BLaER1 (cell line): ENCODE measurements at regions not wholly inside any gene's neighbourhood (a gene's known extent, or its start where the extent isn't known, plus 50 kb on each side); places are given as distances from the start of the nearest gene placed in this dataset.

Experiments
- H3K27ac ChIP-seq: shearing (Covaris generic); formaldehyde crosslinking; 2 replicates; pipeline ENCODE4 v1.8.1; 2022
- H3K27me3 ChIP-seq: shearing (Covaris generic); formaldehyde crosslinking; 2 replicates; pipeline ENCODE4 v1.8.1; 2022
- H3K36me3 ChIP-seq: shearing (Covaris generic); formaldehyde crosslinking; 2 replicates; pipeline ENCODE4 v1.8.1; 2022
- H3K4me1 ChIP-seq: shearing (Covaris generic); formaldehyde crosslinking; 2 replicates; pipeline ENCODE4 v1.8.1; 2022
- H3K4me2 ChIP-seq: shearing (Covaris generic); formaldehyde crosslinking; 2 replicates; pipeline ENCODE4 v1.8.1; 2022
- H3K4me3 ChIP-seq: shearing (Covaris generic); formaldehyde crosslinking; 2 replicates; pipeline ENCODE4 v1.8.1; 2022
- H3K9ac ChIP-seq: shearing (Covaris generic); formaldehyde crosslinking; 2 replicates; pipeline ENCODE4 v1.8.1; 2022
- H3K9me3 ChIP-seq: shearing (Covaris generic); formaldehyde crosslinking; 2 replicates; pipeline ENCODE4 v1.8.1; 2022
- H4K20me1 ChIP-seq: shearing (Covaris generic); formaldehyde crosslinking; 2 replicates; pipeline ENCODE4 v1.8.1; 2022
- Cebpa-rat ChIP-seq: shearing (Covaris generic); IDR thresholded peaks from 2 replicates; pipeline ENCODE4 v1.8.1; 2022

- H3K27me3 ChIP-seq: no peaks in the 10 kb centered on the region
Measured at GRCh38 chr13:75092143-75092542, 389.8 kb downstream of the TBC1D4 start.

GRCh38 chr13:75091718-75092117, 390.3 kb downstream of the TBC1D4 start:
- Histone ChIP-seq H3K4me1 (no peaks in the 10 kb centered on the region), H3K9ac (no peak overlapping the region), H3K9me3 (no peaks in the 10 kb centered on the region), H3K4me2 (no peak overlapping the region), H3K4me3 (no peak overlapping the region), H3K27me3 (no peaks in the 10 kb centered on the region), H3K36me3 (no peaks in the 10 kb centered on the region), H4K20me1 (no peaks in the 10 kb centered on the region), H3K27ac (no peak overlapping the region)
- no peak for TF ChIP-seq Cebpa-rat

More at GRCh38 chr13:75092143-75092542, 389.8 kb downstream of the TBC1D4 start:
- H3K36me3 ChIP-seq: no peaks in the 10 kb centered on the region
- TF ChIP-seq Cebpa-rat: no peak
- H3K4me1 ChIP-seq: no peaks in the 10 kb centered on the region
- no peak overlapping the region for H3K4me3 ChIP-seq
- H3K9ac ChIP-seq: no peak overlapping the region
- no peak overlapping the region for H3K27ac ChIP-seq
- no peaks in the 10 kb centered on the region for H3K9me3 ChIP-seq
- H3K4me2 ChIP-seq: no peak overlapping the region
- H4K20me1 ChIP-seq: no peaks in the 10 kb centered on the region

DNA sequence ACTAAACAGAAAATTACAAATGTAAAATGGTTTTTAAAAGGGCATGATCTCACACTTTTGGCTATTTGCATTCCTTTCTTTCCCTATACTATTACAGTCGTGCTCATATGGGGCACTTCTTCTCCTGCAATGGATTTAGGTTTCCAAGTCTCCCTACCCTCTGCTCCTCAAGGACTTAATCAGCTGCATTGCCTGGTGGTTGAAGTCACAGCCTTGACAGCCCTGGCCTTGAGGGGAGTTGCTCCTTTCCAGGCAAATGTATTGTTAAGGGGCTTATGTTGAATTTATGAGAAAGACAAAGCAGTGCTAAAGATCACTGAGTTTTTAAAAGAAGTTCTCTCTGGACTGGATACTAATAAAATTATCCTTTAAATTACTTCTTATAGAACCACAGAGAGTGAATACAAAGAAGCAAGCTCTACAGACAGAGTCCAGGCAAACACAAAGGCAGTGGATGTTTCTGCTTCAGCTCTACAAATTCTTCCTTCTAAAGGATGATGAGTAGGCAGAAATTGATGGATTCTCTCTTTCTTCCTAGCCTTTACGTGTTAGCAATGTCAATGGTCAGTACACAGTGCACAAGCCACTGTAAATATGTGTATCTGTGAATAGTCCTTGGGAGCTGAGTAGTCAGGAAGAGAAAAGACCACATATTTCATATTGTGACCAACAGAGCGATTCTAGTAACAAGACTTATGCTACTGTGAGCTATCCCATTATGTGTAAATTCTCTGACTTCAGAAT, 390.9 kb downstream of the TBC1D4 start:
- no peak overlapping the region for H3K4me3 ChIP-seq
- no peak overlapping the region for H3K4me2 ChIP-seq
- no peaks in the 10 kb centered on the region for H3K4me1 ChIP-seq
- H3K9me3 ChIP-seq: no peaks in the 10 kb centered on the region
- H4K20me1 ChIP-seq: no peaks in the 10 kb centered on the region
- H3K36me3 ChIP-seq: no peaks in the 10 kb centered on the region
- TF ChIP-seq Cebpa-rat: no peak
- no peaks in the 10 kb centered on the region for H3K27me3 ChIP-seq
- no peak overlapping the region for H3K27ac ChIP-seq
- no peak overlapping the region for H3K9ac ChIP-seq

- Histone ChIP-seq H3K4me1 (no peaks in the 10 kb centered on the region), H3K27me3 (no peaks in the 10 kb centered on the region), H4K20me1 (no peaks in the 10 kb centered on the region), H3K36me3 (no peaks in the 10 kb centered on the region), H3K9ac (no peak overlapping the region), H3K27ac (no peak overlapping the region), H3K4me3 (no peak overlapping the region), H3K4me2 (no peak overlapping the region), H3K9me3 (no peaks in the 10 kb centered on the region)
- no peak for TF ChIP-seq Cebpa-rat
Measured at GRCh38 chr13:75088915-75089314, 393.1 kb downstream of the TBC1D4 start.

- no peak for TF ChIP-seq Cebpa-rat
- Histone ChIP-seq H3K4me3 (no peak overlapping the region), H3K27ac (no peak overlapping the region), H3K4me2 (no peak overlapping the region), H3K9me3 (no peaks in the 10 kb centered on the region), H3K9ac (no peak overlapping the region), H3K4me1 (no peaks in the 10 kb centered on the region), H3K36me3 (no peaks in the 10 kb centered on the region), H3K27me3 (no peaks in the 10 kb centered on the region), H4K20me1 (no peaks in the 10 kb centered on the region)
Measured at GRCh38 chr13:75079226-75079625, 402.7 kb downstream of the TBC1D4 start.

GRCh38 chr13:75076476-75076875, 405.5 kb downstream of the TBC1D4 start:
- Histone ChIP-seq H3K4me2 (no peak overlapping the region), H3K9ac (no peak overlapping the region)

GRCh38 chr13:75073786-75074185, 408.2 kb downstream of the TBC1D4 start:
- H3K27ac ChIP-seq: no peak overlapping the region
- no peaks in the 10 kb centered on the region for H4K20me1 ChIP-seq
- no peak for TF ChIP-seq Cebpa-rat
- no peak overlapping the region for H3K4me2 ChIP-seq
- H3K27me3 ChIP-seq: no peaks in the 10 kb centered on the region
- H3K36me3 ChIP-seq: no peaks in the 10 kb centered on the region
- H3K9me3 ChIP-seq: no peaks in the 10 kb centered on the region
- H3K4me3 ChIP-seq: no peak overlapping the region
- no peaks in the 10 kb centered on the region for H3K4me1 ChIP-seq
- no peak overlapping the region for H3K9ac ChIP-seq

More at GRCh38 chr13:75076476-75076875, 405.5 kb downstream of the TBC1D4 start:
- no peaks in the 10 kb centered on the region for H3K9me3 ChIP-seq
- no peaks in the 10 kb centered on the region for H3K27me3 ChIP-seq
- H4K20me1 ChIP-seq: no peaks in the 10 kb centered on the region
- no peak overlapping the region for H3K4me3 ChIP-seq
- TF ChIP-seq Cebpa-rat: no peak
- no peak overlapping the region for H3K27ac ChIP-seq
- H3K36me3 ChIP-seq: no peaks in the 10 kb centered on the region
- no peaks in the 10 kb centered on the region for H3K4me1 ChIP-seq

- Histone ChIP-seq H3K27ac (no peak overlapping the region), H3K36me3 (no peaks in the 10 kb centered on the region), H3K4me1 (no peaks in the 10 kb centered on the region), H3K4me2 (no peak overlapping the region), H4K20me1 (no peaks in the 10 kb centered on the region), H3K4me3 (no peak overlapping the region), H3K27me3 (no peaks in the 10 kb centered on the region), H3K9ac (no peak overlapping the region), H3K9me3 (no peaks in the 10 kb centered on the region)
- no peak for TF ChIP-seq Cebpa-rat
Measured at GRCh38 chr13:75072891-75073290, 409.1 kb downstream of the TBC1D4 start.

- TF ChIP-seq Cebpa-rat: no peak
- Histone ChIP-seq H3K9me3 (no peaks in the 10 kb centered on the region), H4K20me1 (no peaks in the 10 kb centered on the region), H3K9ac (no peak overlapping the region), H3K4me2 (no peak overlapping the region), H3K4me3 (no peak overlapping the region), H3K27ac (no peak overlapping the region), H3K27me3 (no peaks in the 10 kb centered on the region), H3K36me3 (no peaks in the 10 kb centered on the region), H3K4me1 (no peaks in the 10 kb centered on the region)
Measured at GRCh38 chr13:75072368-75072767, 409.6 kb downstream of the TBC1D4 start.

- no peak for TF ChIP-seq Cebpa-rat
- no peaks in the 10 kb centered on the region for H3K4me1 ChIP-seq
- H3K9ac ChIP-seq: no peak overlapping the region
Measured at GRCh38 chr13:75071796-75072195, 410.2 kb downstream of the TBC1D4 start.

More at GRCh38 chr13:75071796-75072195, 410.2 kb downstream of the TBC1D4 start:
- Histone ChIP-seq H3K27me3 (no peaks in the 10 kb centered on the region), H3K4me3 (no peak overlapping the region), H3K36me3 (no peaks in the 10 kb centered on the region), H3K9me3 (no peaks in the 10 kb centered on the region), H3K27ac (no peak overlapping the region), H4K20me1 (no peaks in the 10 kb centered on the region), H3K4me2 (no peak overlapping the region)
